IPS DF 6.9 (cell line): ENCODE measurements at regions not wholly inside any gene's neighbourhood (a gene's known extent, or its start where the extent isn't known, plus 50 kb on each side); places are given as distances from the start of the nearest gene placed in this dataset.

Experiments used
- DNase-seq: peaks from one replicate; pipeline ENCODE4 v3.0.0-alpha.2; 2013; ENCODE audit warnings: low read depth, low spot score
- H3K27ac ChIP-seq: one replicate; pipeline ENCODE4 v1.5.1; 2013; ENCODE audit warnings: low read length, control low read depth
- H3K27me3 ChIP-seq: 2 replicates; pipeline ENCODE4 v1.6.1; 2013; ENCODE audit warnings: mild to moderate bottlenecking, low read length; ENCODE audit not compliant: control insufficient read depth, insufficient read depth
- H3K36me3 ChIP-seq: 2 replicates; pipeline ENCODE4 v1.6.1; 2013; ENCODE audit warnings: low read length; ENCODE audit not compliant: control insufficient read depth, insufficient read depth
- H3K4me1 ChIP-seq: 2 replicates; pipeline ENCODE4 v1.6.1; 2013; ENCODE audit warnings: low read length; ENCODE audit not compliant: control insufficient read depth, insufficient read depth
- H3K4me3 ChIP-seq: 2 replicates; pipeline ENCODE4 v1.5.1; 2013; ENCODE audit warnings: mild to moderate bottlenecking, low read length
- H3K9me3 ChIP-seq: 2 replicates; pipeline ENCODE4 v1.6.1; 2013; ENCODE audit warnings: low read length, inconsistent platforms; ENCODE audit not compliant: control insufficient read depth, insufficient read depth
- WGBS: extraction: QIAGEN DNeasy Blood & Tissue Kit; methylation state at CpG from one replicate; pipeline ENCODE4 v1.1.7; 2013; ENCODE audit warnings: mixed read lengths, missing lambda C conversion rate; ENCODE audit not compliant: insufficient read length, insufficient coverage; 5-methylcytosine and 5-hydroxymethylcytosine counted together

DNA sequence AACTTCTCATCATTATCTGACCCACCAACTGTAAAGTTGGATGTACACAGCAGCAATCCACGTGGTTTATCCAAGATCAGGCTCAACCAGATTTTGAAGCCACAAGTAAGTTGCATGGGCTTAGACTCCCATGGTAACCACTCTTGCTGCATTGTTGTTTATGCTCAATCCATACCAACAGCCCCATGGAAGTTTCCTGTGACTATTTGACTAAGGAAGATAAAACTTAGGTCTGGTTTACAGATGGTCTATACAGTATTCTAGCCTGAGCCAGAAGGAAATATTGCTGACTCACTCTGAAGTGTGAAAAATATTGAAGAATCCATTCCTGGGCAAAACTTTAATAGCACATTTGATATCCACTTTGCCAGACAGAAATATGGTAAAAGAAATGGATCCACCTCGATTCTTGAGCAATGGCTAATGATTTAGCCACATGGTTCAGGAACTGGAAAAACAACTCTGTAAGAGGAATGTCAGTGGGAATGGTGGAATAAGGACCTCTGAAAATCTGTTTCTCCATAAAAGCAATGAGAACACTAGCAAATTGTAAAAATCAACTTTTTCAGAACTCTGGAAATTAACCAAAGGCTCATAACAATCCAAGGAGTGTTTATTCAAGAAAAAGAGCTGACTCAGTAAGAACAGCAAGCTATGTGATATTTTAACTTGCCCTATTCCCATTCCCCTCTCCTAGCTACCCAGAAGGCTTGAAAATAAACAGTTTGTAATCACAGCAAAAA, 162.9 kb upstream of the STT3B start:
- no peaks in the 10 kb centered on the region for H3K9me3 ChIP-seq

DNA sequence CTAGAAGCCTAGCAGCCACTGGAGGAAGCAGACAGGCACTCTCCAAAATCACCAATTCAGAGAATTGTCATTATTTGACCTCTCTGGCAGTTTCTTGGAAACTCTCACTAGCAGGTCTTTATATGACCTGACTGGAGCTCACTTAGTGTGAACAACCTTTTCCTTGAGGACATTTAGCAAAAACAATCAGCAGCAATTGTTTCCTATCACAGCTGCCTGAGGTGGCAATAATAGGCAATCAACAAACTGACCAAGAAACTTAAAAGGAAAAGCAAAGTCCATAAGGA, 162.4 kb upstream of the STT3B start:
- no peak overlapping the region for H3K4me3 ChIP-seq
- DNase-seq = no peak
- no peak overlapping the region for H3K27ac ChIP-seq
- H3K4me1 ChIP-seq = no peaks in the 10 kb centered on the region
- no peaks in the 10 kb centered on the region for H3K27me3 ChIP-seq
- H3K9me3 ChIP-seq = no peaks in the 10 kb centered on the region
- no peaks in the 10 kb centered on the region for H3K36me3 ChIP-seq

More for the DNA sequence above, 162.9 kb upstream of the STT3B start:
- no peaks in the 10 kb centered on the region for H3K4me1 ChIP-seq
- WGBS = no CpG with 5 or more reads among the region's 2 CpGs
- no peaks in the 10 kb centered on the region for H3K27me3 ChIP-seq
- H3K36me3 ChIP-seq = no peaks in the 10 kb centered on the region
- H3K4me3 ChIP-seq = no peak overlapping the region
- H3K27ac ChIP-seq = no peak overlapping the region
- no peak for DNase-seq

DNA sequence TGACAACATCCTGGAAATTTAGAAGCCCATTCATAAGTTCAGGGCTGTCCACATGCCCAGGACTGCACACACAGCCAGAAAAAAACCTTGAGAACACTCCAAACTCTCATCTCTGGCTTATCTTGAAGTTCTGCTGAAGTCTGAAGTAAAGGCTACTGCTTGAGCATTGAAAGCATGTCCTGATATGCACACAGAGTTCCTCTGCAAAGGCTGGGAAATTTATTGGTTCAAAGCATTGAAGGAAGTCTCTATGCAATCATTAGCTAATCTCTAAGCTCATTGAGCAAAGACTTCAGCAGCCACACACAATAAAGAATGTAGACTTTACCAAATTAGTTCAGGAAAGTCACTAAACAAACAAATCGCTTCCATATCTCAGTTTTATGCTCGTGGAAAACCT, 162.0 kb upstream of the STT3B start:
- Histone ChIP-seq H3K9me3 (no peaks in the 10 kb centered on the region), H3K4me3 (no peak overlapping the region), H3K36me3 (no peaks in the 10 kb centered on the region), H3K27me3 (no peaks in the 10 kb centered on the region), H3K27ac (no peak overlapping the region), H3K4me1 (no peaks in the 10 kb centered on the region)
- no peak for DNase-seq
- no CpG with 5 or more reads among the region's 2 CpGs for WGBS

DNA sequence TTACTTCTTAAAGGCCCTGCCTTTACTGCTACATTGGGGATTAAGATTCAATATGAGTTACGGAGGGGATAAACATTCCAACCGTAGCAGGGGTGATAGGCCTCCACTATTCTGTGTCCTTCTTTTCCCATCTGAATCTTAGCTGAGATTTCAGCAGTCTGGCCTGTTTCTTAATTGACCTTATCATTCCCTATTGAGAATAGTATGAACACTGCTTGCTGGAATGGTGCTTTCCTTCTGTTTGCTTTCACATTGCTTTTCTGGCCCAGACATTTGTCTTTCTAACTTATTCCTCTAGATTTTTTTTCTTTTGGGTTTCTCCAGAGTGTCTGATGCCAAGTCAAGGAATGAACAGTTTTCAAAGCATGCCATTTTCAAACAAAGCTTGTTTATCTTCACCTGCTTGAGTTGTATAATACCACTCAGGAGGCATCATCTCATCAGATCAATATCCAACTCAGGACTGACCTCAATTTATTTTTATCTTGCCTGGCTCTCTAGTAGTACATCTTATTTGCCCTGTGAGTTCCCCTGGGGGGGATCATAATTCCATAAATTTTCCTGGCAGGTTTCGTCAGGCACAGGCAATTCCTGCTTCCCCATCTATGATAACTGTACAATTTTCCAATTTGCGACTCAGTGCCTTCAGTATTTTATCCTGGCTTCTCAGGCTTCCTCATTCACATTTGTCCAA, 161.1 kb upstream of the STT3B start:
- H3K27me3 ChIP-seq = no peaks in the 10 kb centered on the region
- no CpG with 5 or more reads among the region's 4 CpGs for WGBS
- H3K36me3 ChIP-seq = no peaks in the 10 kb centered on the region
- no peak overlapping the region for H3K4me3 ChIP-seq
- H3K27ac ChIP-seq = no peak overlapping the region
- no peak for DNase-seq
- no peaks in the 10 kb centered on the region for H3K4me1 ChIP-seq
- H3K9me3 ChIP-seq = no peaks in the 10 kb centered on the region

DNA sequence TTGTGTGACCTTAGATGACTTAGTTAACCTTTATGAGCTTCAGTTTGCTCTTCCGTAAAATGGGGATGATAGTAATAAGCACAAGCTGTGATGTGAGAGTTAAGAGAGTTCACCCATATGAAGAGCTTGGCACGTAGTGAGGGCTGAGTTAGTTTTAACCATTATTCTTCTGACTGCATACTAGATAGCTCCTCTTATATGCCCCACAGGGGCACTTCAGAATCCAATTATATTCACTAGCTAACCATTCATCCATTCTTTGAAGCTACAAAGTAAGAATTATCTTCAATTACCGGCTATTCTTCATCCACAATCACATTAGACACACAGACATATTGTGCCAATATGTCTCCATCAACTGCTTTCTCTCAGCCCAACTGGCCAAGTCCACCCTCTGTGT, 159.0 kb upstream of the STT3B start:
- no peaks in the 10 kb centered on the region for H3K4me1 ChIP-seq
- DNase-seq = no peak
- H3K9me3 ChIP-seq = no peaks in the 10 kb centered on the region
- no peaks in the 10 kb centered on the region for H3K36me3 ChIP-seq
- H3K4me3 ChIP-seq = no peak overlapping the region
- no peaks in the 10 kb centered on the region for H3K27me3 ChIP-seq
- H3K27ac ChIP-seq = no peak overlapping the region
- WGBS = no CpG with 5 or more reads among the region's 3 CpGs

DNA sequence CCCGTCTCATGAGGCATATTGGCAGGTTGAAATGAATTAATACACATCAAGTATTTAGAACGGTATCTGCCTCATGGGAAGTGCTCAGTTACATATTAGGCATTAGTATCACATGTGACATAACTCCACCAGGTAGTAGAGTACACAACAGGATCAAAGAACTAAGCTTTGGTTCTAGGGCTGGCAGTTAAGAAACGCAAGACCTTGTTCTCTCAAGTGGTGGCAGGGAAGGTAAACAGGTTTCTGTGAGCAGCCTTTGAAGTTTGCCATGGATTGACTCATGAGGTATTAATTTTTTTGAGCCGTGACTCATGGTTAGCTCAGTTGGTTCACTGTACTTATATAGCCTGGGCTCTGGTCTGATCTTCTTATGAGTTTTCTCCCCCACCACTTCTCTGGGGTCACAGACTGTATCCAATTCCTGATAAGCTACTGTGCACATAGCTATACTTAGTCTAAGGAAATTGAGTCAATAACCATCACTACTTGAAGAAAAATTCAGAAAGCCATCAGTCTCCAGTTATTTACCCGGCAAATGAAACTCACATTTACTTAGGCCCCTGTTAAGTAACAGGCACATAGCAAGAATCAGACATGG, 155.6 kb upstream of the STT3B start:
- Histone ChIP-seq H3K27ac (no peak overlapping the region), H3K4me3 (no peak overlapping the region), H3K36me3 (no peaks in the 10 kb centered on the region), H3K27me3 (no peaks in the 10 kb centered on the region), H3K9me3 (no peaks in the 10 kb centered on the region), H3K4me1 (no peaks in the 10 kb centered on the region)
- WGBS = no CpG with 5 or more reads among the region's 5 CpGs
- DNase-seq = no peak

DNA sequence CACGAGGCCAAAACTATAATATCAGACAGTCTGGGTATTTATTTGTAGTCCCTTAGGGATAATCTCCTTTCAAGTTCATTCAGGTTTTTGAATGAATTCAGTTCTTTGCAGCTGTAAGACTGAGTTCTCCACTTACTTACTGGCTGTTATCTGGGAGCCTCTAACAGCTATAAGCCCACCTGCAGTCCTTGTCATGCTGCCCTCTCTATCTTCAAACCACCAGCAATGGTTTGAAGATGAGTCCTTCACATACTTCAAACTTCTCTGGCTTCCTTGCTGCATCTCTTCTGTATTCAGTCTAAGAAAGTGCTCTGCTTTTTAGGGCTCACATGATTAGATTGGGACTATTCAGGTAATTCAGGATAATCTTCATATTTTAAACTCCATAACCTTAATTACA, 154.5 kb upstream of the STT3B start:
- no peak for DNase-seq
- Histone ChIP-seq H3K9me3 (no peaks in the 10 kb centered on the region), H3K4me3 (no peak overlapping the region), H3K27ac (no peak overlapping the region), H3K36me3 (no peaks in the 10 kb centered on the region), H3K4me1 (no peaks in the 10 kb centered on the region), H3K27me3 (no peaks in the 10 kb centered on the region)
- no CpG with 5 or more reads among the region's 1 CpG for WGBS

DNA sequence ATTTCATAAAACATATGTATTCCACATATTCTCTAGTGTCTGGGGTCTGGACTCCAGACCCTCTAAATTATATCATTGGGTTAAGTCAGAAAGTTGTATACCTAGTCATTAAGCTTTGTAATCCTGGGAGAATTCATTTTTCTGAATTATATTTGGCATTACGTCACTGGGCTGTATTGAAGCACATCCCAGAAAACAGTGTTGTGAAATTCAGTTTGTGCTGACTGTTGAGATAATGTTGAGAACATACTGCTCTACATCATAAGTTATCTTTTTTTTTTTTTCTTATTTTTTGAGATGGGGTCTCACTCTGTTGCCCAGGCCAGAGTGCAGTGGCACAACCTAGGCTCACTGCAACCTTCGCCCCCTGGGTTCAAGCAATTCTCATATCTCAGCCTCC, 153.1 kb upstream of the STT3B start:
- Histone ChIP-seq H3K27ac (no peak overlapping the region), H3K36me3 (no peaks in the 10 kb centered on the region), H3K4me1 (no peaks in the 10 kb centered on the region), H3K9me3 (no peaks in the 10 kb centered on the region), H3K27me3 (no peaks in the 10 kb centered on the region), H3K4me3 (no peak overlapping the region)
- DNase-seq = no peak
- no CpG with 5 or more reads among the region's 2 CpGs for WGBS

DNA sequence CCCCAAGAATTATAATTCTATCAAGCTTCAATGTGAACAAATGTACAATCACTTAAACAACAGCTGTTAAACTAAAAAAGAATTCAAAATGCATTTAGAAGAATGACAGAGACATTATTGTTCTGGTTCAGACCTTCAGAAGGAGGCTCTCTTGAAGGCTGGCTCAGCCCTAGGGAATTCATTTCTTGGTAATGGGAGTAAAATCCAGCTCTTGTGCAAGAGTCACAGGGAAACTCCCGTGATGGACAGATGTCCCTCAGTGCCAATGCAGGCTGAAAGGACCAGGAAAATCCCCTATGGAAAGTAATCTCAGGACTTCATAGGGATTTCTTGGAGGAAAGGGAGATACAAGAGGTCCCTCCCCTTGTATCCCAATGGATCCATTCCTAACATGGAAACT, 149.9 kb upstream of the STT3B start:
- WGBS = no CpG with 5 or more reads among the region's 1 CpG

DNA sequence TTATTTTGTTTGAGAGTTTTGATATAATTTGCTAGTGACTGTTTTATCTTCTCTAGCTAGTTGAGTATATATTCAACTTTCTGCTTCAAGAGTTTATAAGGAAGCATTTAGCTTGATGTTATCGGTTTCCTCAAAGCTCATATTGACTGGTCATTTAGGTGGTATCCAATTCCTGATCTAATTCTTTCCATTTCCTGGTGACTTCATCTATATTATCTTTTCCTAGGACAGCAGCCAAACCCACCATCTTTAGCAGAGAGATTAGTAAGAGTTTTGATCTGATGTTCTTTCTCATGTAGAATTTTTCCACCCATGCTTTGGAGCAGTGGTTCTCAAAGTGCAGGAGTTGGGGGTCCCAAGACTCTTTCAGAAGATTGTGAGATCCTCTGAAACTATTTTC, 148.6 kb upstream of the STT3B start:
- no peak overlapping the region for H3K4me3 ChIP-seq
- no peak overlapping the region for H3K27ac ChIP-seq
- no peaks in the 10 kb centered on the region for H3K4me1 ChIP-seq
- H3K36me3 ChIP-seq = no peaks in the 10 kb centered on the region
- no CpG with 5 or more reads among the region's 1 CpG for WGBS
- DNase-seq = no peak
- no peaks in the 10 kb centered on the region for H3K9me3 ChIP-seq
- H3K27me3 ChIP-seq = no peaks in the 10 kb centered on the region

More for the DNA sequence above, 149.9 kb upstream of the STT3B start:
- H3K4me3 ChIP-seq = no peak overlapping the region
- no peaks in the 10 kb centered on the region for H3K9me3 ChIP-seq
- H3K27me3 ChIP-seq = no peaks in the 10 kb centered on the region
- no peaks in the 10 kb centered on the region for H3K36me3 ChIP-seq
- DNase-seq = no peak
- no peaks in the 10 kb centered on the region for H3K4me1 ChIP-seq
- H3K27ac ChIP-seq = no peak overlapping the region

DNA sequence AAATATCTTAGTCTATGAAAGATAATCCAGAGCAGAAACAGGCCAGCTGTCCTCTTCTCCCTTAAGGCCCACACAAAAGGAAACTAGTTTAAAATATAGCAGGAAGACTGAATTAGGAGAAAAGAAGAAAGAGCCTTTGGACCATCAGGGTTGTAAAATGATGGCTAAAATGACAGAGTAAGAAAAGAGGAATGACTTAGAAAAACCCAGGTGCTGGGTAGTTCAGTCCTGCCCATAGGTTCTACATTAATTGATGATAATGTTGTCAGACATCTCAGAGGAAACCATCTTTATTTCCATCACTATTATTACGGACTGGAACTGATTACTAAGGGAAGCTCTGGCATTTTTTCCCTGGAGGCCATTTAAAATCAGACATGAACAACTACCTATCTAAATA, 142.8 kb upstream of the STT3B start:
- H3K36me3 ChIP-seq = no peaks in the 10 kb centered on the region
- H3K9me3 ChIP-seq = no peaks in the 10 kb centered on the region
- H3K4me3 ChIP-seq = no peak overlapping the region
- no peak for DNase-seq
- H3K27ac ChIP-seq = no peak overlapping the region
- H3K4me1 ChIP-seq = no peaks in the 10 kb centered on the region
- peaks cover 3% of the 10 kb centered on the region; the same call in 1 of the 2 replicates for H3K27me3 ChIP-seq
- WGBS = no CpG with 5 or more reads among the region's 1 CpG
